DMS 273 (cell line): ENCODE measurements at regions not wholly inside any gene's neighbourhood (a gene's known extent, or its start where the extent isn't known, plus 50 kb on each side); places are given as distances from the start of the nearest gene placed in this dataset.

ENCODE experiments used
- DNase-seq: peaks from one replicate; lab custom pipeline; 2025; ENCODE audit not compliant: unreplicated experiment; lab: John Stamatoyannopoulos, UW

- DNase-seq: no peak
These were observed 85.1 kb upstream of the PLEKHA5 start for GRCh38 chr12:19044430-19044829.

DNA sequence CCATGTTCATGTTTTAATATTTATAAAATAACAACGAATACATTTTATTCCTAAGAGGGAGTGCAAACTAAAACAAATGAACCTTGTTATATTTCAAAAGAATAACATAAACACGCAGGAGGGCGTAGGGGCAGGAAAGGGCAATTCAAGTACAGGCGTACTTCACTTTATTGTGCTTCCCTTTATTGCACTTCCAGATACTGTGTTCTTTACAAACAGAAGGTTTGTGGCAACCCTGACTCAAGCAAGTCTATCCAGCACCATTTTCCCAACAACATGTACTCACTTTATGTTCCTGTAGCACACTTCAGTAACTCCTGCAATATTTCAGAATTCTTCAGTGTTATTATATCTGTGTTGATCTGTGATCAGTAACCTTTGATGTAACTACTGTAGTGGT, 84.6 kb upstream of the PLEKHA5 start:
- DNase-seq: no peak

DNA sequence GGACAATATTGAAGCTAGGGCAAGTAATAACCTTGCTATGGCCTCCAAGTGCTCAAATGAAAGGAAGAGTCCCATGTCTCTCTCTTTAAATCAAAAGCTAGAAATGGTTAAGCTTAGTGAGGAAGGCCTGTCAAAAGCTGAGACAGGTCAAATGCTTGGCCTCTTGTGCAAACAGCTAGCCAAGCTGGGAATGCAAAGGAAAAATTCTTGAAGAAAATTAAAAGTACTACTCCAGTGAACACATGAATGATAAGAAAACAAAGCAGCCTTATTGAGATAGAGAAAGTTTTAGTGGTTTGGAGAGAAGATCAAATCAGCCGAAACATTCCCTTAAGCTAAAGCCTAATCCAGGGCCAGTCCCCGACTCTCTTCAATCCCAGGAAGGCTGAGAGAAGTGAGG, 84.1 kb upstream of the PLEKHA5 start:
- no peak for DNase-seq

DNA sequence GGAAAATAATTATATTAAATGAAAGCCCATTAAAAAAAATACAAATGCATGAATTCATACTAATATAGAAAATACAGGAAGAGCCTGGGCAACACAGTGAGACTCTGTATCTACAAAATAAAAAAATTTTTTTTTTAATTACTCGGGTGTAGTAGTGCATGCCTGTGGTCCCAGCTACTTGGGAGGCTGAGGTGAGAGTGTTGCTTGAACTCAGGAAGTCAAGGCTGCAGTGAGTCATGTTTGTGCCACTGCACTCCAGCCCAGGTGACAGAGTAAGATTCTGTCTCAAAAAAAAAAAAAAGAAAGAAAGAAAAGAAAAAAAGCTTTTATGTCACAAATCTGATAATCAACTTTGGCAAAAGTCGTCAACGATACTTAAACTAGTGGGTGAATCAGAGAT, 80.6 kb upstream of the PLEKHA5 start:
- DNase-seq: no peak

DNA sequence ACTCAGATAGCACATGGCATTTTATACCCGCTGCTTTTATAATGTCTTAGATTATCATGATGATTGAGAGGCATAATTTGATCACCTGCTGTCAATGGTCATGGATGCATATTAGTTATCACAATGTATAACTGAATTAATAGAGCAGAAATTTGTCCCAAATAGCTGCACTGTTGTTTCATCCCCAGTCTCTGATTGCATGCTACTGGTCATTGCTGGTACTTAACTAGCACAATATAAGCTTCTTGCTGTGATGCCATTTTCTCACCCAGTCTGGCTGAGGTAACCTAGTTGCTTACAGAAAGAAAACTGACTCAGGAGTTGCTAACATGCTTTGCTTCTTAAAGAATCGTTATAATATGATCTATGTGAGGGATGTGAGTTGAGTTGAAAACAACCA, 76.8 kb upstream of the PLEKHA5 start:
- DNase-seq: no peak

GRCh38 chr12:19053218-19053617, 76.3 kb upstream of the PLEKHA5 start:
- DNase-seq: no peak

DNA sequence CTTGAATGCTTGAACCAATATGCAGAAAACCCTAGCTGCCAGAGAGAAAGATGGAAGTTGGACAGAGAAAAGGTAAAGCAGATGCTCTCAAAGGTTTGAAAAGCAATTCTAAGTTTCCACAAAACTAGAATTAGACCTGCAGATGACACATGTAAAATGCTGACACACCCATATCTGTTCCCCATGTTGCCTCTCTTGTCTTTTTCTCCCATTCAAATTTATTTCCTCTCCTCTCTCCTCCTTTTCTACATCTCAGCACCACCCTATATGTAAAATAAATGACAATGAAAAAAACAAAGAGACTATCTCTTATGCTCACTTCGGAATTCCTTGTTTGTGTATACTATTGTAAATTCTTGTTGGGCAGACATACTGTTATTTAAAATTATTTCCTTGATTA, 75.5 kb upstream of the PLEKHA5 start:
- no peak for DNase-seq

GRCh38 chr12:19055589-19055988, 73.9 kb upstream of the PLEKHA5 start:
- no peak for DNase-seq

DNA sequence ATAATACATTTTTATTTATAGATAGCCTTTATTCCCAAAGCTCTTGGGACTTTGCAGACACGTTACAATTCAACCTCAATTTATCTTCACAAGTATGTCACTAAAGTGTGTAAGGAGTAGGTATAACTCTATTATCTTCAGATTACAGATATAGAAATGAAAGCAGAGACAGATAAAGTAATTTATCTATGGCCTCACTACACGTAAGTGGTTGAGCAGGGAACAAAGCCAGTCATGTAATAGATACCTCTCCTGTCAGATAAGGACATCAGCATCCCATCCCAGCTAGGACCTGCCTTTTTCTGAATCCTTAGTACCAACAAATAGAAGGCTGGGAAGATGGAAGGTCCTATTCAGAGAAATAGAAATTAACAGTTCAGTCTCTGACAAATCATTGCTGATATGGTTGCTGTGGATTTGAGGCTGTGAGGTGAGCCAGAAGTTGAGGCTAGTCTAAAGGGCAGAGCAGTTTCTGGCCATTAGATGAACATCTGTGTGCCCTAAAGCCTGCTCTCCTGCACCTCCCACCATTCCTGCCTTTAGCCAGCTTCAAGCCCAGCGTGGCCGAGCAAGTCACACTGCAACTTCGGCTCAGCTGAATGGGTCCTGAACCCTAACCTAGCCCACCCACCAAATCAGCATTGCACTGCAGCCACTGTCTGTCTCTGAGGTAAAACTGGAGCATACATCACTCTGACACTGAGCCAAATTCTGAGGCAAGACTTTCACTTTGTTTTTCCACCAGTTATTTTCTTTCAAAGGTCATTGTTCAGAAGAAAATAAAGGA, 71.1 kb upstream of the PLEKHA5 start:
- no peak for DNase-seq

DNA sequence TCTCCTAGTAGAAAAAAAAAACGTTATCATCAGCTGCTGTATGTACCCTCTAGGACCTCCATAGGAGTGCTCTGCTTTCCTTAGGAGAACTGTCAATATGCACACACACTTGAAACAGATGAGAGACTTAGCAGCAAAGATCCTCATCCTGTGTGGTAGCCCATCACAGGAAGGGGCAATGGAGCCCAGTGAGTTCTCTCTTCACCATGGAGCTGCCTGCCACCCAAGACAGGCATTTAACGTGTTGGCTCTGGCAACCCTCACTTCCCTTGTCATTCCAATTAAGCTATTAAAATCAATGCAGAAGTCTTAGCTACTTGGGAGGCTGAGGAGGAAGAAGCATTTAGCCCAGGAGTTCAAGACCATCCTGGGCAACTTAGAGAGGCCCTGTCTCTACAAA, 64.8 kb upstream of the PLEKHA5 start:
- no peak for DNase-seq

GRCh38 chr12:19065223-19065622, 64.3 kb upstream of the PLEKHA5 start:
- DNase-seq: no peak

GRCh38 chr12:19065871-19066270, 63.7 kb upstream of the PLEKHA5 start:
- no peak for DNase-seq

DNA sequence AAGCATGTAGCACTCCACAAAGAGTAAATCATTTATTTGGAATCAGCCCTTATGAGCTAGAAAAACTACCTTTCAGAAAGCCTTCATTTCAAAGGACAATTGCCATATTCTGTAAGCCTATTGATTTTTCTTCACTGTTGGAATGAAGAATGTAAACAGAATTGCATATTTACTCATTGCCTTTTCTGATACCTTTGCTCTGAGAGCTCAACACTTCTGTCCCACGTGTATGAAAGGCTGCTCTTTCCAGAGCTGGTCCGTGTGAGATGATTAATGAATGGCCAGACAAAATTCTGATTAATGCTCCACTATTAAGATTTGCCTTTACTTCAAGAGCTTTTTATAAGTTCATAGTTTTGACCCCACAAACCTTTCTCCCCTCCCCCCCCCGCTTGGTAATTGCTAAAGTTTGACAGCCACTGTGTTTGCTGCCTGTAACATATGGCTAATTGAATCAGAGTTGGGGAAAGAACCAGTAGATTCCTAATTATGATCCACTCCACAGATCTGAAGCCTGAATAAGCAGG, 63.0 kb upstream of the PLEKHA5 start:
- DNase-seq: peak; percentile 19

- DNase-seq: peak; percentile 9
These were observed 61.4 kb upstream of the PLEKHA5 start for GRCh38 chr12:19068137-19068536.

- DNase-seq: no peak
These were observed 59.2 kb upstream of the PLEKHA5 start for GRCh38 chr12:19070341-19070740.

DNA sequence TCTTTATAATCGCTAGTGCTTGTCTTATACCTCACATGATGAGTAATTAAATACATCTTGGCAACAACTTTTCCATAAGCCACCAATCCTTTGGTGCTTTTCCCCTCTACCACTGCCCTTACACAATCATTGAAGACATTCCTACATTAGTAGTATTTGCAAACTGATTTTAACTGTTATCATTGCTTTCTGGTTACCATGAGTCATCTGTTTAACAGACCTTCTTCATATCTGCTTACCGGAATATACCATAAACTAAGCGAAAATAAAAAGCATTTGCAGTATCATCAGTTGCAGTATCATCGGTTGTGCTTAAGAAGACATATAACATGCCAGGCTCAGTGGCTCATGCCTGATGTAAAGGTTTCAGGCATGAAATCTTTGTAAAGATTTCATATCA, 54.8 kb upstream of the PLEKHA5 start:
- DNase-seq: no peak

DNA sequence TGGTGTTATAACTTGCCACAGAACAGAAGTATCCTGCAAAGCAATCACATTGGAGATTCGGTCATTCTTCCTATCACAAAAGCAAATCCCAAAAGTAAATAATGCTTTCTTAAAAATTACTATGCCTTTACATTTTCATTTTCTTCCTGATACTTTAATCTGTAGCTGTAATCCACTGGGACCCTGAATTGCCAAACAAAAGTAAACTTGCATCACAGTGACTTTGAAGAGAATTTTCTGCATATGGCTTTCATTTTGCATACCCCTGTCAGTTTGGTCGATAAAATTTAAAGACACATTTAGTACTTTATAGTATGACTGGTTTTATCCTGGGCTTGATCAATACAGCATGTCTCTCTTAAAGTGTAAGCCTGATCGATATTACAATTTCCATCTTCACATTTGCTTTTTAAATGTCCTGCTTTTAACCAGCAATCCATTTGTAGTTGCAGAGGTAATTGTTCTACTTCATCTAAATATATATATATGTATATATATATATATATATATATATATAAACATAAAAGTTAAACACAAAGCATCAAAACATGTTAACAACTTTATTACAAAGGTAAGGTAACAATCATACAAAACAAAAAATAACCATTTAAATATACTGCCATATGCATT, 53.7 kb upstream of the PLEKHA5 start:
- DNase-seq: no peak
